ENCODE measurements at regions not wholly inside any gene's neighbourhood (a gene's known extent, or its start where the extent isn't known, plus 50 kb on each side); places are given as distances from the start of the nearest gene placed in this dataset.

DNA sequence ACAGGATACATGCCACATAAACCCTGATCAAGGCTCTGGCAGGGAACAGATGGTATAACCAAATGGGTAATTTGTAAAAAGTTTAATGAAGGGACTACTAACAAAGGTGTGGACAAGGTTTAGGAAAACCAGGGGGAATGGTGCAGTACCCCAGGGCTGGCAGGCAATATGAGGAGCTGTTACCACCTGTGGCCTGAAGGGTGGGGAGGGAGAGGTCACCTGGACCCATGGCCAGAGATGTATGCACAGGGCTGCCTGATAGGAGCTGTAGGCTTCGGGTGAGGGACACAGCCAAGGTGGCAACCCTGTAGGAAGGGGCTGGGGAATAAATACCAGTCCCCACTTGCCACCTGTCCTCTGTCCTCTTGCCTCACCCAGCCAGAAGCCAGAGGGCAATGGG lies 51.4 kb upstream of the ID3 start:
- DNase-seq = no peak
- Mint-ChIP-seq H3K27ac (ENCODE audit: unreplicated experiment) (no peak overlapping the region), H3K9me3 (ENCODE audit: low read depth, unreplicated experiment) (no peaks in the 10 kb centered on the region), H3K27me3 (ENCODE audit: unreplicated experiment) (peaks cover 15% of the 10 kb centered on the region), H3K4me3 (ENCODE audit: low read depth, unreplicated experiment) (no peak overlapping the region), H3K4me1 (ENCODE audit: low read depth, unreplicated experiment) (no peaks in the 10 kb centered on the region), H3K36me3 (ENCODE audit: insufficient read depth, unreplicated experiment) (no peaks in the 10 kb centered on the region)
- intact Hi-C loops (cut with micrococcal nuclease; ENCODE audit: unreplicated experiment) = no loop called here
- CTCF ChIA-PET = no interaction called here
- TF ChIP-seq, protein P1, sequence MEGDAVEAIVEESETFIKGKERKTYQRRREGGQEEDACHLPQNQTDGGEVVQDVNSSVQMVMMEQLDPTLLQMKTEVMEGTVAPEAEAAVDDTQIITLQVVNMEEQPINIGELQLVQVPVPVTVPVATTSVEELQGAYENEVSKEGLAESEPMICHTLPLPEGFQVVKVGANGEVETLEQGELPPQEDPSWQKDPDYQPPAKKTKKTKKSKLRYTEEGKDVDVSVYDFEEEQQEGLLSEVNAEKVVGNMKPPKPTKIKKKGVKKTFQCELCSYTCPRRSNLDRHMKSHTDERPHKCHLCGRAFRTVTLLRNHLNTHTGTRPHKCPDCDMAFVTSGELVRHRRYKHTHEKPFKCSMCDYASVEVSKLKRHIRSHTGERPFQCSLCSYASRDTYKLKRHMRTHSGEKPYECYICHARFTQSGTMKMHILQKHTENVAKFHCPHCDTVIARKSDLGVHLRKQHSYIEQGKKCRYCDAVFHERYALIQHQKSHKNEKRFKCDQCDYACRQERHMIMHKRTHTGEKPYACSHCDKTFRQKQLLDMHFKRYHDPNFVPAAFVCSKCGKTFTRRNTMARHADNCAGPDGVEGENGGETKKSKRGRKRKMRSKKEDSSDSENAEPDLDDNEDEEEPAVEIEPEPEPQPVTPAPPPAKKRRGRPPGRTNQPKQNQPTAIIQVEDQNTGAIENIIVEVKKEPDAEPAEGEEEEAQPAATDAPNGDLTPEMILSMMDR (IDR thresholded peaks at IDR 0.05; ENCODE audit: unreplicated experiment) = no peak
- BruUV-seq (replicated peaks) = no TSS peak

DNA sequence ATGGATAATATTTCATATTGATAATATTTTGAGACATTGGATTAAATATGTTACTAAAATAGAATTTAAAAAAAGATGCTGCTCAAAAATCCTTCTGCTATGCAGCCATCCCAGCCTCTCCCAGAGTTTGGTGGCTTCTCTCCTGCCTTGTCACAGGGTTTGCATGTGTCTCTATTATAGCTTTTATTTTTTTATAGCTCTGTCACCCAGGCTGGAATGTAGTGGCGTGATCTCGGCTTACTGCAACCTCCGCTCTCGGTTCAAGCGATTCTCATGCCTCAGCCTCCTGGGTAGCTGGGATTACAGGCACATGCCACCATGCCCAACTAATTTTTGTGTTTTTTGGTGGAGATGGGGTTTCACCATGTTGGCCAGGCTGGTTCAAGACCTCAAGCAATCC lies 50.7 kb upstream of the ID3 start:
- H3K36me3 Mint-ChIP-seq (ENCODE audit: insufficient read depth, unreplicated experiment) = no peaks in the 10 kb centered on the region
- H3K4me3 Mint-ChIP-seq (ENCODE audit: low read depth, unreplicated experiment) = no peak overlapping the region
- TF ChIP-seq, protein P1 (IDR thresholded peaks at IDR 0.05; ENCODE audit: unreplicated experiment) = no peak
- no peak for DNase-seq
- no peaks in the 10 kb centered on the region for H3K4me1 Mint-ChIP-seq (ENCODE audit: low read depth, unreplicated experiment)
- no peak overlapping the region for H3K27ac Mint-ChIP-seq (ENCODE audit: unreplicated experiment)
- no peaks in the 10 kb centered on the region for H3K9me3 Mint-ChIP-seq (ENCODE audit: low read depth, unreplicated experiment)
- peaks cover 15% of the 10 kb centered on the region for H3K27me3 Mint-ChIP-seq (ENCODE audit: unreplicated experiment)
- intact Hi-C loops (cut with micrococcal nuclease; ENCODE audit: unreplicated experiment) = no loop called here
- CTCF ChIA-PET = interaction anchor here (1.2 kb wide), 1 partner anchor 21 kb away, joined by 3 read pairs; no protein-coding TSS in a partner anchor
- no TSS peak for BruUV-seq (replicated peaks)
